ENCODE measurements at regions not wholly inside any gene's neighbourhood (a gene's known extent, or its start where the extent isn't known, plus 50 kb on each side); places are given as distances from the start of the nearest gene placed in this dataset.
A peak's percentile ranks its signal among the peaks of the same experiment; 100 is the strongest.

DNA sequence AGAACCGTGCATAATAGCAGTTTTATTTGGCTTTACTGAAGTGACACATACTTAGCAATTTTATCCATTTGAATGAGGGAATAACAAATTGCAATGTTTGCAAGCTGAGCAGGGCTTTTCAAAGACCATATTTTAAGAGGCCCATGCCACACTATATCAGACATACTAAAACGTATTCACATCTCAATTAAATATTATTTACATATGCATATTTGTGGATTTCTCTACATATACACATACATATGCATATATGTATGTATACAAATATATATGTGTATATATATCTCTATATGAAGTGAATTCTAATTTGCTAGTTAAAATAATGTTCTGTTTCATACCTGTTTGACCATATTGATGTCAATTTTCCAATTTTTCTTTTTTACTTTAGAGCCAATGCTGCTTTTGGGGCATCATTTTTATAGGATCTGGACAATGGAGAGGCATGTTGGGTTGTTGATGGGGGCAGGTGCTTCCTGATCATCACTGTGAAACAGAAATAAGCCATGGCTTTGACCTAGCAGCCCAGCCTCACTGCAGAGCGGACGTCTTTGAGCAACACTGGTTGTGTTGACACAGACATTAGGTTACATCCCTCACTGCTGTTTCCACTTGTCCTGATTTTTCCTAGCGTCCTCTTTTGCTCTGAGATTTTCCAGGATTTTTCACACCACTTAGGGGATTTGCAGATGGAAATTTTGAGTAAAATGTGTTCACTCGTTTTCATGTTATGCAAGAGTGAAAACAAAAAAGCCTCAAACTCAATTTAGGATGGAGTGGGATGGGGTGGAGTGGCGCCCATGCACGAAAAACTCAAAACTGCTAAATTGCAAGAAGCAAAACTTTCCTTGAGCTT lies 56.9 kb downstream of the RDH14 start:
- DNase-seq (ENCODE audit: low read depth in 2 of 2), result peak in 1 of 2 donors; percentile 1

DNA sequence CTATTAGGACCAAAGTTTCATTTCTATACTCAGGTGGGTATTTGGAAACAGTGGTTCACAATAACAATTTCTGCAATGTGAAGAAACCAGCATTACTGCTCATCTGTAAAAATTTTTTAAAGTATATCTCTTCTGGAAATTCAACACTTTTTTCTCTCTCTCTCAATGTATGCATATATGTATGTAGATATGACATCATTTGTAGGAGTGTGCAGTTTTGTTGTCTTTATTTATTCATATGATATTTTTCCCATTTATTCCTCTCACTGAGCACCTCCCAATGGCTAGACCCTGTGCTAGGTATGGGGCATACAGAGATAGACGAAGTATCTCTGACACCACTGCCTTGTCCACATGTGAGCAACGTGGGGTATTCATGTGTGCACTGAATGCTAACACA lies 58.3 kb downstream of the RDH14 start:
- DNase-seq (ENCODE audit: low read depth in 2 of 2), result no peak

DNA sequence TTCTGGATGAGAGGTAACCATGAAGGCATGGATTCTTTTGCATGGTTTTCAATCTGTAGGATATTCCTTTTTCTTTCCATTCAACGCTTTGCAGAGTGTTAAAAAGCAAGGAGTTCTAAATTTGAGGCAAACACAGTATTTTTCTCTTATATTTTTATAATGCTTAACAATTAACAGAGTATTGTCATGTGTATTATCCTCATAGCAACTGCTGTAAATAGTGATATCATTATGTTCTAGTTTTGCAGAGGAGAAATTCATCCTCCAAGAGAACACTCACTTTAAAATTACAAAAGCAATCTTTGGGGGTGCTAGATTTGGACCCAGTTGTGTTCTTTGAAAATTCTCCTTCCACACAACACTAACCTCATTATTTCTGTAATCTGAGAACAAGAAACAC lies 58.7 kb downstream of the RDH14 start:
- no peak for DNase-seq (ENCODE audit: low read depth in 2 of 2)

DNA sequence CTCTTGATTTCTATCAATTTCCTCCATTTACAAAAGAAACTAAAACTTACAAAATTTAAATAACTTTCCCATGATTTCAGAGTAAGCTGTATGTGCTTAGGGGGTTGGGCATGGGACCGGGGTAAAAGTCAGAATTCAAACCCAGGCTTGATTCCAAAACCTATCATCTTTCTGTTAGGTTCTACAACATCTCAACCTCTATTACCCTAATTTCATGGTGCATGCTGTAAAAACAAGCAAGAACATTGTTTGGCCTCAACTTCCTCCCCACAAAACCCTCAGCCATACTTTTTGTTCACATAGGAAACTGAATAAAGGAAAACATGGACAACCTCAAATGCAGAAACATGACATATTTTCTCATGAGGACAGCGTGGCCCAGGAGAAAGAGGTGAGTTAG lies 59.3 kb downstream of the RDH14 start:
- DNase-seq (ENCODE audit: low read depth in 2 of 2), result no peak

DNA sequence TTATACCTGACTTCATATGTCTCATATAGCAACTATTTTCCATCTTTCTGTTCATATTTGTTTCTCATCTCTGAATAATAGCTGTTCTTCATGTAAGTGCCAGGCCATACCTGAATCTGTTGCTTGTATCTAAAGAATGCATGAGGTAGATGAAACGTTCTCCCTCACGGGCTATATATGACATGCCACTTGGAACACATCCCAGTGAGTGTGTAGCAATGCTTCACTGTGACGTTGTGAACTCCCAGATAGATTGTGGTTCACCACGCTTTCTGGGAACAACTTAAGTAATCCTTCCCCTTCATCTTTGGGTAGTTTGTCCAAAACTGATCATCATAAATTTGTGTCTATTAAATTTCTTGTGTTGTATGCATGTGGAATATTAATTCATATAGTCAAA lies 60.1 kb downstream of the RDH14 start:
- no peak for DNase-seq (ENCODE audit: low read depth in 2 of 2)

DNA sequence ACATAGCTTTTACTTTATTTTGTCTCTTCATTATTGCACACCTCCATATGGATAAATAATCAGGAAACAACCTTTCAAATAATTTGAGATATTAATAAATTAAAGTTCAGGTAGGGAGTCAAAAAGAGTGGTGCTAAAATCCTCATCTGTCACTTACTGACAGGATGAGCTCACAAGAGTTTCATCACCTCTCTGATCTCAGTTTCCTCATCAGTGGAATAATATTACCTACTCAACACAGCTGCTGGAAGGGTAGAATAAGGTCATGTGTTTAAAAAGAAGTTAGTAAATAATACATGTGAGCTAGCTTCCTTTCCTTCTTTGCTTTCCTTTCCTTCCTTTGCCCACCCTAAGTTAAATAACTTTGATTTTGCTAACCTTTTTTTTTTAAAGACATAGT lies 61.9 kb downstream of the RDH14 start:
- peak; percentile 4 to 19 for DNase-seq (ENCODE audit: low read depth in 2 of 2)

DNA sequence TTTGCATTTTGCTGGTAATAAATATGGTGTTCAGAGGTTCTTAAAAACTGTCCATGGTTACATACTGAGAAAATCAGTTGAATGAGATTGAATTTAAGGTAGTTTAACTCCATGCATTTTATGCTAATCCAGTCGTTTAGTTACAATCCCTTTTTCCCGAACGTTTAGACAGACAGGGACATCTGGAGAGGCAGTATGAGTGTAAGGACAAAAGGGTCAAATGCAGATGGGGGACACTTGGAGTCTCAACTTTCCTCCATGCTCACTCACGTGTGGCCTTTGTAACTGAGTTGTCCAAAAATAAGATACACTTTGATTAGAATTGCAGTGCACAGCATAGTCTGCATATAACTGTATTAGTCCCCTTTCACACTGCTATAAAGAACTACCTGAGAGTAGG lies 63.9 kb downstream of the RDH14 start:
- no peak for DNase-seq (ENCODE audit: low read depth in 2 of 2)

DNA sequence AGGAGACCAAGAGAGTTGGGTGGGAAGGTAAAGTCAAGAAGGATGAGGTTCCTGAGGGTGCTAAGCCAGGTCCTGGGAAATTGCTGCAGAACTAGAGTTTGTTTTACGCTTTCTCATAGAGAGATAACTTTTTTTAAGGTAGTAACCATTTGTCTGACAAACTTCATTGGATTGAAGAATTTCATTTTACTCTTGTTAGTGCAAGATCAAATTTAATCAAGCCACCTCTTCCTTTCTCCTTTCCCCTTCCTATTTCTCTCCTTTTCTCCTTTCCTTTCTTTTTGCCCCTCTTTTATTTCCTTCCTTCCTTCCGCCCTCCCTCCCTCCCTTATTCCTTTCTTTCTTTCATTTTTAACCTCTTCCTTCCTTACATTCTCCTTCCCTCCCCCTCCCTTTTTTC lies 65.4 kb downstream of the RDH14 start:
- DNase-seq (ENCODE audit: low read depth in 2 of 2), result no peak

DNA sequence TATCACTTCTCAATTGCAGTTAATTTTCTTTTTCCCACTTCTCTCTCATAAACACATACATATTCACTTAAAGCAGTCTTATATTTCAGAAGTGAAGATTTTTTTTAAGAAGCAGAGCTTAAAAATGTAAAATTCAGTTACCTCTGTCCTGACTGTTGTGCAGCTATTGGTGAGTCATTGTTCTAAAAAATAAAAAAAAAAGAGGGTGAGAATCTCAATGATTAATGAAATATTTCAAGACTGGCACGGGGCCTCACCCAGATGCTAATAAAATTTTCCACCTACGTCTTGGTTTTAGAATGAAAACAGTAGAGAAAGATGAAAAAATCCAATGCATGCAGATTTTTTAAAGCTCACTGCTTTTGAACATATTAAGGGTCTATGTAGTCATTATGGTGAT lies 67.7 kb downstream of the RDH14 start:
- DNase-seq (ENCODE audit: low read depth in 2 of 2), result no peak

DNA sequence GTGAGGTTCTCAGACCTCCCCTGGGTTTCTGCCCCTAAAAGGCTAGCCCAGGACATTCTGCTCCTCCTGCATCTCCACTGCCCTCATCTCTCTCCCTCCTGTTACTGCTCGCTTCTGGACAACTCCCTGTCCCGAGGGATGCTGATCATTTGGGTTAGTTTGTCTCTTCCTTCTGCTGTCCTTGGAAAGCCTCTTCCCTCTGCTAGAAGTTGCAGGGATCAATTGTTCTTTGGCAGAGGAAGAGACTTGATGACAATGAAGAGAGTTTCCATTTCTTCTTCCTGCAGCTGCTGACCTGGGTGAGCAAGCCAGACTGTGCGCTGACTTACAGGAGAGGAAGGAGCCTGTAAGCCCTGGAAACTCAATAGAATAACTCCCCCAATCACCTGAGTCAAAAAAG lies 68.9 kb downstream of the RDH14 start:
- DNase-seq (ENCODE audit: low read depth in 2 of 2), result no peak

DNA sequence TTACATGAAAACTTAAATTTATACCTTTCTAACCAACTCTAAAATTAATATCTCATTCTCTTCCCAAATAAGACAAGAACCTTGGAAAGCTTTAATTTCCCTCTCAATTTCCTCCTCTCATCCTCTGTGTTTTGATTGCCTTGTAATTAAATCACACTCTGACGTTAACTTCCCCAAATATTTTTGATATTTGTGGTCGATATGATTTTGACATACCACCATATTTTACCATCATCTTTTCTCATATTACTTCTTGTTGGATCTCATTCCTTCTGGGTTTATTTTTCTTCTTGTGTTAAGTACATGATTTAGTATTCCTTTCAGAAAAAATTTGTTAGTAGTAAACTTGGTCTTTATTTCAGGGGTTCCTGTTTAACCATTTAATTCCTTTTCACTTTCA lies 69.6 kb downstream of the RDH14 start:
- DNase-seq (ENCODE audit: low read depth in 2 of 2), result no peak

DNA sequence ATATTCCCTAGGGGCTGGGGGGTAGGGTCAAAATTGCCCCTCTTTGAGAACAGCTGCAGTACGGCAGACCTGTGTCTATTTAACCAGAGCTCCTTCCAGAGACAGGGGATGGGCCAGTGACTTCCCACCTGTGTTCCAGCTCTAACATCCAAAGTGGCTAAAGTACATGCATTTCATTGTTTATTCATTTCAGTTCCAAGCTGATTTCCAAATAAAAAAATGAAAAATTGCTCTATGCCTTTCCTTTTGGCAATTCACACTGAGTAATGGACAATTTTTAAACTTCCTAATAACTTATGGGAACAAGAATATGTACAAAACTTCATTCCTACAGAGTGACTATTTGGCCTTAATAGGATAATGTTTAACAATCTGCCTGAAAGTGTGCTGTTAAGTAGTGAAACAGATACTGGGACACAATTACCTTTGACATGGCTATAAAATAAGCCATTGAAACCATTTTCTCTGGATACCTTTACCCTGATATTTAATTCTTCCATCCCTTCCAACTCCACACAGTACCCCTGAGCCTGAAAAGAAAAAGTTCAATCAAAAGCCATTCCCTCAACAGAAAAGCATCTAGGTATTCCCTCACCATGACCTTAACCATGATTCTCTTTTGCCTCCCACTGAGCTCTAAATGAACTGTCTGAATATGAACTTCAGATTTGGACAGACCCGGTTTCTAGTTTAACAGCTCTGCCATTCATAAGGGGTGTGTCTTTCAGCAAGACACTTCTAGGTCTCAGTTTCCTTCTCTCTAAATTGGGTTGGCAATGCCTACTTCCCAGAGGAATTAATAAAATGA lies 73.1 kb downstream of the RDH14 start:
- DNase-seq (ENCODE audit: low read depth in 2 of 2), result no peak

DNA sequence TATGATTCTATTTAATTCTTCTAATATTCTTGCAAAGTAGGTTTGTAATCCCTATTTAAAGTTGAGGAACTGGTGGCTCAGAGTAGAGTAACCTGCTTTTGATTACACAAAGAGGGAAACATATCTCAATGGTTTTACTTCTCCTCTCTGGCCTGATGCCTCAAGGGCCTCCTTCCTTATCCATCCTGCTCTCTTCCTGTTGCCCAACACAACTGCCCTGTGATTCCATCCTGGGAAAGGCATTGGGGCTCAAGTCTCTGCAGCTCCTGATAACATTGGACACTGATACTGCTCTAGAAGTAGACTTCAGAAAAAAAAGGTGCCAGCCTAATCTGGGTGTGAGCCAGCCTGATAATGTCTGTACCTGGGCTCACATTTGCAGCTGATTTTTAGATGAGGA lies 75.8 kb downstream of the RDH14 start:
- DNase-seq (ENCODE audit: low read depth in 2 of 2), result no peak

DNA sequence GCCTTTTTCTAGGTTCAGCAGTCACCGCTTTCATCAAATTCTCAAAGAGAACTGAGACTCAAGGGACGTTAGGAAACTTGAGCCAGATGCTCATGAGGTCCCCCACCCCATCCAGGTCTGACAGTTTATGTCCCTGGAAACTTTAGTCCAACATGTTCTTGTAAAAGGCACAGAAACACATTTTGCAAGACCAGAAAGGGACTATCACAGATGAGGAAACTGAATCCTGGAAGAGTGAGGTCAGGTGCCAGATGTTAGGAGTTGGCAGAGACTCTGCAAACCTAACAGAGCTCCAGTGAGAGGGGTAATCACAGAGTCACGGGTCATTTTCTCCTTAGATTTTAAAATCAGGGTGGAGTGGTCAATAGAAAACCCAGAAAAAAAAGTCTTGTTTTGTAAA lies 76.6 kb downstream of the RDH14 start:
- DNase-seq (ENCODE audit: low read depth in 2 of 2), result no peak

DNA sequence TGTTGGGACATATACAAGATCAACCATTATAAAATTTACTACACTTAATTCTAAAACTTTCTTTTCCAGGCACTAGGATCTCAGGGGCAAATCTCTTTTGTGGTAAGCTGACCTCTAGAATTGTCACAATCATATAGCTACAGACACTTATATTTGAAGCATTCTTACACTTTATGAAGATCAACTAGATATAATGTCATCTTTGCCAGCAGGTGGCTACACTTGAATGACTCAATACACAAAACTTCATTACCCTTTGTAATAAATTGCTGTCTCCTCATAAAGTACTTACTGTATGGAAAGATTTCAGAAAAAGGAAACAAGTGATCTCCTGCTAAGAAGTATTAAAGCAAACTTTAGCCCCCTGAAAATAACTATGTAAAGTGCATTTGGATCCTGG lies 77.8 kb downstream of the RDH14 start:
- no peak for DNase-seq (ENCODE audit: low read depth in 2 of 2)

DNA sequence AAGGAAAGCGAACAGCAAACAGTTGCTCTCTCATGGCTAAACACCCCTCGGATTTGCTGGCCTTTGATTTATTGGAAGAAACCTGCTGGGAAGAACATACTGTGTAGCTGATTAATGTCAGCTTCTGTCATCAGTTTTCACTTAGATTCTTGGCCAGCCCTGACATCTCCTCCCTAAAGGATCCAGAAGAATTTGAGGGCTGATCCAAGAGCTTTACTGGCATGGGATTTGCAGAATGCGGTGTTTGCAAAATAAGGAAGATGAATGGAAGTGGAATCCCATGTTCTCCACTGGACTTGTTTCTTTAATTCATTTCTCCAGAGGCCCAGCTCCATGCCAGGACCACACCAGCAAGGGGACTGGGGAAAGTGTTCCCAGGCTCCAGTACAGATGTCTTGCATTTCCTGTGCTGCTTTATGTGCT lies 80.5 kb downstream of the RDH14 start:
- no peak for DNase-seq (ENCODE audit: low read depth in 2 of 2)

DNA sequence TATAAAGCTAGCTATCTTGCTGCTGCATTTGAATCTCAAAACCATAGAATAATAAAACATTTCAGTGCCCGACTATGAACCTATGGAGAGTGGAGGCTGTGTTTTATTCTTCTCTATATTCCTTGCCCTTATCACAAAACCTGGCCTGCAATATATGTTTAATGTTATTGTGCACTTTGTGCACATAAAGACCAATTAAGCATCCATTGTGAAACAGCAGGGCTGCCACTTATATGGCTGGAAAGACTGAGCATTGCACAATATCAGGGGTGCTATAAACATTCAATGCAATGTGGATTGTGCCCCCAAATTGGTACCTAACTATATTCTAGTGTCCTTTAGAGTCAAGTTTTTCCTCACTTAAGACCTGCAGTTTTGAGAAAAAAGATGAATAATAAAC lies 83.2 kb downstream of the RDH14 start:
- no peak for DNase-seq (ENCODE audit: low read depth in 2 of 2)

DNA sequence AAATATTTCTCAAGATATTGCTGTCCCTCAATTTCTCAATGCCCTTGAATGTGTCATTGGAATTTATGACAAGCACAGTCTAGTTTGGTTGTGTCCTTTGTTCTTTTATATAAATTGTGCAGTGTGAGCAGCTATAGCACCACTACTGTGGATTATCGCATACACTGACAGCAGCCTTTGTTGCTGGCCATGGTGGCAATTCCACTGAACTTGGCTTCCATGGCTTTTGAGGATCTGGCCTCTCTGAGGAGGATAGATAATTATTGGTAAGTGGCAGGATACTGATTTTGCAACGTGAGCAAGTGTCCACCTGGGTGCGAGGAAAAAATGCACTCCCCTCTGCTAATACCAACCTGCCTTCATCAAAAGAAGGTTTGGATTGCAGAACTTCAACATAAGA lies 84.0 kb downstream of the RDH14 start:
- DNase-seq (ENCODE audit: low read depth in 2 of 2), result no peak

DNA sequence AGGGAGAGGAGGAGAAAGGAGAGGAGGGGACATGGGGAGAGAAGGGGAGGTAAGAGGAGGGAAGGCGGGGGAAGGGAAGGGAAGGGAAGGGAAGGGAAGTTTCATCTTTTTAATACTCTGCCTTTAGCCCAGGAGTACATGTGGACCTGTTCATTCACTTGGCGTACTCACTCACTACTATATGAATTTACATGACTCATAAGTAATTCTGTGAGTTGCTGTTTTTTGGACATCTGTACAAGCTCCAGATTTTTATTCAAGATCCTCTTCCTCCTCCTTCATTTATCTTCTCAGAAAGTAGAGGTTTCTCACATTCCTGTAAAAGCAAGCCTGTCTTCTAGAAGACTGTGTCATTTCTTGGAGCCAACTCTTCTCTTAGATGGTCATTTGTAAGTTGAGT lies 84.6 kb downstream of the RDH14 start:
- no peak for DNase-seq (ENCODE audit: low read depth in 2 of 2)

DNA sequence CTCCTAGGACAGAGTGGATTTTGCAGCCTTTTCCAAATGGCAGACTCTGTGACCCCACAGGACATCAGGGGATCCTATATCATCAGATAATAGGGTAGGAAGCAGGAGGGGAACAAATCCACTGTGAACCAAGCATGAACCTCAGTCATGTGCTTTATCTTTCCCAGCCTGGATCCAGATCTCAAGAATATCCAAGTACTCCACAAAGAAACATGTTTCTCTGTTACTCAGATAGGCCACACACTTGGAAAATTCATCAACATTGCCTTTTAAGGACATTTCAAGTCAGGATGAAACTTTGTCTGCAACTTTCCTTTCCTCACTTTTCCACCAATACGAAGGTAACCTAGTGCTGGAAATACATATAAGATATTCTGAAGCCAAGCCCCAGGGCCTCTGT lies 85.8 kb downstream of the RDH14 start:
- no peak for DNase-seq (ENCODE audit: low read depth in 2 of 2)

DNA sequence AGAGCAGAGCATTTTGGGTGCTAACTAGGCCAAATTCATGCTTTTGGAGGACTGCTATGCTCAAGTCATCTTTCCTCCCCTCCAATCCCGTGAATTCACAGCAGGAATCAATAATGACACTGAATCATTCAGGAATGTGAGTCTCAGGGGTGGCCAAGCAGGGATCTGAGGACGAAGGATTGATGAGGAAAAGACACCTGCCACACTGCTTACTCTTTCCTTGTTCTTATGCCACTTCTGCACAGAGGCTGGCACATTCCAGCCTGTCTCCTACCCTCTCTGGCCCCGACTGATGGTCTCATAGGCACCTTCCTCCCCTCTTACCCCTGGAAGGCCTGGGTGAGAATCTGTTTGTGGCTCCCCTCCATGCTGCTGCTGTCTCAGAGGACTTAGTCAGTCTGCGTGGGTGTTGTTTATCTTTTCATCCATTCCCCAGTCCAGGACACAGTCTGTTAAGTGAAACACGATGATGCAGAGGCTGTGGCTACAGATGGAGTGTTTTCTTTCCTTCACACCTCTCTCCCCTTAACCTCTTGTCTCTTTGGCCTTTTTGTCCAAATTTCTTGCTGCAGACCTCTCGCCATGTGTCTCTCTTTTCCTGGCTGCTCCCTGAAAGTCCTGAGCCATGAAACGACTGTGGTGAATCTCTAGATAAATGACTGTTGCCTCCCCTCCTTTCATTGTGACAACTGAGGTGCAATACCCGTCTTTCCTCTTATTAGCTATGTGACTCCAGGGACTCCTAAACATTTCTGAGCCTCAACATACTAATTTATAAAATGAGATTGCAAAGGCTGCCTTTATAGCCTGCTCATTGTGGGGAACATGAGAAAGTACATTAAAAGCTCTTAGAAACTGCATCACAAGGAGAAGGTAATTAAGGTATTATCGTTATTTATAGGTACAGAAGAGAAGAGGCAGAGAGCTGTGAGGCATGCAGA lies 86.9 kb downstream of the RDH14 start:
- DNase-seq (ENCODE audit: low read depth in 2 of 2), result peak in 1 of 2 donors; percentile 5

All from dermis microvascular lymphatic vessel endothelial cell (primary cell).